Astrocyte (in vitro differentiated cells and primary cell): ENCODE measurements at regions not wholly inside any gene's neighbourhood (a gene's known extent, or its start where the extent isn't known, plus 50 kb on each side); places are given as distances from the start of the nearest gene placed in this dataset.
A peak's percentile ranks its signal among the peaks of the same experiment; 100 is the strongest.

Experiments
- DNase-seq: peaks from one replicate; pipeline ENCODE4 v3.0.0-alpha.2; 2010; ENCODE audit warnings: low read depth
- FAIRE-seq: peaks from 2 replicates; lab custom pipeline; 2011; peaks lifted over from hg19 to GRCh38; lab: Jason Lieb, UNC
- H2AFZ ChIP-seq: 2 replicates; pipeline ENCODE4 v1.6.0; 2012; ENCODE audit warnings: low read depth, low read length, inconsistent platforms
- H3K27ac ChIP-seq: 2 replicates; pipeline ENCODE4 v1.5.1; 2011; ENCODE audit warnings: low read depth, low read length, inconsistent platforms
- H3K27me3 ChIP-seq: 2 replicates; pipeline ENCODE4 v1.6.0; 2011; ENCODE audit warnings: low read length, inconsistent platforms; ENCODE audit not compliant: insufficient read depth
- H3K36me3 ChIP-seq: 2 replicates; pipeline ENCODE4 v1.5.1; 2011; ENCODE audit warnings: low read length, inconsistent platforms; ENCODE audit not compliant: insufficient read depth
- H3K4me1 ChIP-seq: 2 replicates; pipeline ENCODE4 v1.5.1; 2011; ENCODE audit warnings: low read length, inconsistent platforms; ENCODE audit not compliant: insufficient read depth
- H3K4me2 ChIP-seq: 2 replicates; pipeline ENCODE4 v1.6.0; 2012; ENCODE audit warnings: low read length, inconsistent platforms
- H3K4me3 ChIP-seq: 2 replicates; pipeline ENCODE4 v1.5.1; 2011; ENCODE audit warnings: low read depth, mild to moderate bottlenecking, low read length, inconsistent platforms; ENCODE audit not compliant: insufficient read depth
- H3K79me2 ChIP-seq: 2 replicates; pipeline ENCODE4 v1.6.0; 2012; ENCODE audit warnings: mild to moderate bottlenecking, low read length, inconsistent platforms; ENCODE audit not compliant: insufficient read depth
- H3K9ac ChIP-seq: 2 replicates; pipeline ENCODE4 v1.6.0; 2012; ENCODE audit warnings: mild to moderate bottlenecking, low read length, inconsistent platforms
- H3K9me3 ChIP-seq: 2 replicates; pipeline ENCODE4 v1.5.1; 2012; ENCODE audit warnings: low read depth, mild to moderate bottlenecking, low read length, inconsistent platforms; ENCODE audit not compliant: insufficient read depth
- H4K20me1 ChIP-seq: 2 replicates; pipeline ENCODE4 v1.6.0; 2012; ENCODE audit warnings: low read length, inconsistent platforms; ENCODE audit not compliant: insufficient read depth
- H3K27ac Mint-ChIP-seq: one replicate; pipeline ENCODE4 v1.8.0; 2021; ENCODE audit warnings: mild to moderate bottlenecking, mixed read lengths; ENCODE audit not compliant: unreplicated experiment
- H3K27me3 Mint-ChIP-seq: one replicate; pipeline ENCODE4 v1.8.0; 2021; ENCODE audit warnings: low read depth, mixed read lengths; ENCODE audit not compliant: unreplicated experiment
- H3K36me3 Mint-ChIP-seq: one replicate; pipeline ENCODE4 v1.8.0; 2021; ENCODE audit warnings: low read depth, mixed read lengths; ENCODE audit not compliant: unreplicated experiment
- H3K4me1 Mint-ChIP-seq: one replicate; pipeline ENCODE4 v1.8.0; 2021; ENCODE audit warnings: low read depth, mixed read lengths; ENCODE audit not compliant: unreplicated experiment
- H3K4me3 Mint-ChIP-seq: one replicate; pipeline ENCODE4 v1.8.0; 2021; ENCODE audit warnings: mild to moderate bottlenecking, moderate library complexity, mixed read lengths; ENCODE audit not compliant: unreplicated experiment
- H3K9me3 Mint-ChIP-seq: one replicate; pipeline ENCODE4 v1.8.0; 2021; ENCODE audit warnings: mild to moderate bottlenecking, mixed read lengths; ENCODE audit not compliant: unreplicated experiment
- EZH2 ChIP-seq: IDR thresholded peaks from 2 replicates; pipeline ENCODE4 v1.6.1; 2012; ENCODE audit warnings: mild to moderate bottlenecking, low read length, inconsistent platforms; ENCODE audit not compliant: insufficient read depth
- TF ChIP-seq, protein P1 (sequence below): IDR thresholded peaks from 2 replicates; pipeline ENCODE4 v1.5.1; 2011; ENCODE audit warnings: low read depth, mild to moderate bottlenecking, inconsistent platforms, low read length, moderate library complexity; ENCODE audit not compliant: insufficient read depth

- Histone ChIP-seq H3K27me3 (no peaks in the 10 kb centered on the region), H2AFZ (no peak overlapping the region), H3K36me3 (no peaks in the 10 kb centered on the region), H3K9me3 (no peaks in the 10 kb centered on the region), H3K4me1 (no peaks in the 10 kb centered on the region), H3K27ac (no peak overlapping the region), H3K4me3 (no peak overlapping the region), H3K9ac (no peak overlapping the region), H4K20me1 (no peaks in the 10 kb centered on the region), H3K4me2 (no peak overlapping the region), H3K79me2 (no peaks in the 10 kb centered on the region)
- Mint-ChIP-seq H3K36me3 (no peaks in the 10 kb centered on the region), H3K27me3 (no peaks in the 10 kb centered on the region), H3K4me1 (peaks cover 6% of the 10 kb centered on the region), H3K27ac (no peak overlapping the region), H3K4me3 (no peak overlapping the region), H3K9me3 (peaks cover 1% of the 10 kb centered on the region)
- FAIRE-seq, result no peak
- DNase-seq, result no peak
- TF ChIP-seq, protein P1, sequence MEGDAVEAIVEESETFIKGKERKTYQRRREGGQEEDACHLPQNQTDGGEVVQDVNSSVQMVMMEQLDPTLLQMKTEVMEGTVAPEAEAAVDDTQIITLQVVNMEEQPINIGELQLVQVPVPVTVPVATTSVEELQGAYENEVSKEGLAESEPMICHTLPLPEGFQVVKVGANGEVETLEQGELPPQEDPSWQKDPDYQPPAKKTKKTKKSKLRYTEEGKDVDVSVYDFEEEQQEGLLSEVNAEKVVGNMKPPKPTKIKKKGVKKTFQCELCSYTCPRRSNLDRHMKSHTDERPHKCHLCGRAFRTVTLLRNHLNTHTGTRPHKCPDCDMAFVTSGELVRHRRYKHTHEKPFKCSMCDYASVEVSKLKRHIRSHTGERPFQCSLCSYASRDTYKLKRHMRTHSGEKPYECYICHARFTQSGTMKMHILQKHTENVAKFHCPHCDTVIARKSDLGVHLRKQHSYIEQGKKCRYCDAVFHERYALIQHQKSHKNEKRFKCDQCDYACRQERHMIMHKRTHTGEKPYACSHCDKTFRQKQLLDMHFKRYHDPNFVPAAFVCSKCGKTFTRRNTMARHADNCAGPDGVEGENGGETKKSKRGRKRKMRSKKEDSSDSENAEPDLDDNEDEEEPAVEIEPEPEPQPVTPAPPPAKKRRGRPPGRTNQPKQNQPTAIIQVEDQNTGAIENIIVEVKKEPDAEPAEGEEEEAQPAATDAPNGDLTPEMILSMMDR, result no peak
- TF ChIP-seq EZH2, result no peak
These were observed 283.2 kb downstream of the NUAK1 start for GRCh38 chr12:105855361-105856047.

GRCh38 chr12:105856048-105856405 is 282.7 kb downstream of the NUAK1 start:
- Mint-ChIP-seq H3K36me3 (no peaks in the 10 kb centered on the region), H3K27me3 (no peaks in the 10 kb centered on the region), H3K9me3 (no peaks in the 10 kb centered on the region), H3K4me3 (no peak overlapping the region), H3K27ac (no peak overlapping the region), H3K4me1 (peaks cover 6% of the 10 kb centered on the region)
- TF ChIP-seq, protein P1, result no peak
- H3K9ac ChIP-seq, result no peak overlapping the region
- no peaks in the 10 kb centered on the region for H3K9me3 ChIP-seq
- H3K27me3 ChIP-seq, result no peaks in the 10 kb centered on the region
- H3K27ac ChIP-seq, result no peak overlapping the region
- no peak overlapping the region for H2AFZ ChIP-seq
- H3K4me3 ChIP-seq, result no peak overlapping the region
- H3K79me2 ChIP-seq, result no peaks in the 10 kb centered on the region
- no peaks in the 10 kb centered on the region for H3K36me3 ChIP-seq
- no peaks in the 10 kb centered on the region for H4K20me1 ChIP-seq
- H3K4me1 ChIP-seq, result no peaks in the 10 kb centered on the region
- DNase-seq (no peak), FAIRE-seq (no peak)
- H3K4me2 ChIP-seq, result no peak overlapping the region

DNA sequence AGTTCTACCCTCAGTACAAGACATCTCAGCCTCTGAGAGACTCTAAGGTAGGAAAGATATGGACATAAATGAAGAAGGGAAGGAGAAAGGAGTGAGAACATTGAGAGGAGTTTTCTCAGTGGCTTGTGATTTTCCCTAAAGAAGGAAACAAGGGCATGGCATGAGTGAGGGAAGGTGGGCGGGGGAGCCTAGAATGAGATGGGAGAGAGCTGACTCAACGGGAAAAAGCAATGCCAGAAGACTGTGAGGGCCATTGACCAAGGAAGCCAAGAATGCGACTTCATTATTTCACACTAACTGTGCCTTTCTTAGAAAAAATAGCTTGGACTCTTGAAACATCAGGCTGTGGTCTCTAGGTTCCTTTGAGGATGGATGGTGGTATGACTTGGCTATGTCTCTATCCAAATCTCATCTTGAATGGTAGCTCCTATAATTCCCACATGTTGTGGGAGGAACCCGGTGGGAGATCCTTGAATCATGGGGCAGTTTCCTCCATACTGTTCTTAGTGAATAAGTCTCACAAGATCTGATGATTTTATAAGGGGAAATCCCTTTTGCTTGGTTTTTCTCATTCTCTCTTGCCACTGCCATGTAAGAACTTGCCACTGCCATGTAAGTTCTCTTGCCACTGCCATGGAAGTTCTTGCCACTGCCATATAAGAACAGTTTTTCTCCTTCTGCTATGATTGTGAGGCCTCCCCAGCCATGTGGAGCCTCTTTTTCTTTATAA is 279.6 kb downstream of the NUAK1 start:
- H3K4me3 ChIP-seq, result no peak overlapping the region
- H3K9me3 ChIP-seq, result no peaks in the 10 kb centered on the region
- no peak overlapping the region for H3K4me2 ChIP-seq
- no peaks in the 10 kb centered on the region for H3K36me3 Mint-ChIP-seq
- H3K27ac ChIP-seq, result no peak overlapping the region
- H3K4me1 ChIP-seq, result no peaks in the 10 kb centered on the region
- FAIRE-seq, result no peak
- H3K9ac ChIP-seq, result no peak overlapping the region
- H3K4me1 Mint-ChIP-seq, result peaks cover 4% of the 10 kb centered on the region
- H3K36me3 ChIP-seq, result no peaks in the 10 kb centered on the region
- no peak overlapping the region for H3K27ac Mint-ChIP-seq
- no peaks in the 10 kb centered on the region for H4K20me1 ChIP-seq
- H3K79me2 ChIP-seq, result no peaks in the 10 kb centered on the region
- TF ChIP-seq, protein P1, result no peak
- TF ChIP-seq EZH2, result no peak
- H2AFZ ChIP-seq, result no peak overlapping the region
- peaks cover 10% of the 10 kb centered on the region for H3K9me3 Mint-ChIP-seq
- H3K27me3 Mint-ChIP-seq, result peaks cover 3% of the 10 kb centered on the region
- no peak overlapping the region for H3K4me3 Mint-ChIP-seq
- DNase-seq, result peak; percentile 25
- no peaks in the 10 kb centered on the region for H3K27me3 ChIP-seq
